ENCODE measurements at regions not wholly inside any gene's neighbourhood (a gene's known extent, or its start where the extent isn't known, plus 50 kb on each side); places are given as distances from the start of the nearest gene placed in this dataset.

DNA sequence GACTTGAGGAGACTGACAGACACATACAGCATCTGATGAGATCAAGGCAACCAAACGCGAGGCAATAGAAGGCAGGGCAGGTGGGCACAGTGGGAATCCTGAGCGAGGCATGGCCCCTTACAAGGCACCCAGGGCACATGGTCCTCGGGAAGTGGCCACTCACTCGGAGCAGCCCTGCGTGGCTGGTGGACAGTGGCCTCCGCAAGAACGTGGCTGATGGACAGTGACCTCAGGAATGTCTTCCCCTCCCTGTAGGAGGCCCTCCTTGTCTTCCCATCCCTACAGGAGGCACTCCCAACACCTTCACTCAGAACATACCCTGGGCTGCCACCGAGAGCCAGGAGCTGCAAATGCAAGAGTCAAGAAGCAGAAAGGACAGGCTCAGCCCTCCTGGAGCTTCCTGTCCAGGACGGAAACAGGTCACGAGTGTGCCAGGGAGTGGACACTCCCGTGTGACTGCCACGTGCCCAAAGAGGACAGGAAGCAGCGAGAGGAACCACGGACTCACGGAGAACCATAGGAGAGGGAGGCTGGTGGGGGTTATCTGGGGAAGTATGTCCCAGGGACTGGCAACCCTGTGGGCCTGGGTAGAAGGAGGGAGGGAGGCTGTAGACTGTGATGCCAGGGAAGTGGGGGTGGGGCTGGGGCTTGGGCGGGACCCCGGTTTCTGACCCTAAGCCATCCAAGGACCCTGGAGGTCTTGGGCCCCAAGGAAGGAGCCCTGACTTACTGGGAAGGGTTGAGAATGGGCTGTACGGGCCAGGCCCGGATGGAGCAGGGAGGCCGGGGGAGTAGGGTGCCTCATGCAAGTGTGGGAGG lies 321.9 kb upstream of the IRX4 start:
- TF ChIP-seq, protein P1, sequence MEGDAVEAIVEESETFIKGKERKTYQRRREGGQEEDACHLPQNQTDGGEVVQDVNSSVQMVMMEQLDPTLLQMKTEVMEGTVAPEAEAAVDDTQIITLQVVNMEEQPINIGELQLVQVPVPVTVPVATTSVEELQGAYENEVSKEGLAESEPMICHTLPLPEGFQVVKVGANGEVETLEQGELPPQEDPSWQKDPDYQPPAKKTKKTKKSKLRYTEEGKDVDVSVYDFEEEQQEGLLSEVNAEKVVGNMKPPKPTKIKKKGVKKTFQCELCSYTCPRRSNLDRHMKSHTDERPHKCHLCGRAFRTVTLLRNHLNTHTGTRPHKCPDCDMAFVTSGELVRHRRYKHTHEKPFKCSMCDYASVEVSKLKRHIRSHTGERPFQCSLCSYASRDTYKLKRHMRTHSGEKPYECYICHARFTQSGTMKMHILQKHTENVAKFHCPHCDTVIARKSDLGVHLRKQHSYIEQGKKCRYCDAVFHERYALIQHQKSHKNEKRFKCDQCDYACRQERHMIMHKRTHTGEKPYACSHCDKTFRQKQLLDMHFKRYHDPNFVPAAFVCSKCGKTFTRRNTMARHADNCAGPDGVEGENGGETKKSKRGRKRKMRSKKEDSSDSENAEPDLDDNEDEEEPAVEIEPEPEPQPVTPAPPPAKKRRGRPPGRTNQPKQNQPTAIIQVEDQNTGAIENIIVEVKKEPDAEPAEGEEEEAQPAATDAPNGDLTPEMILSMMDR (IDR thresholded peaks at IDR 0.05; ENCODE audit: extremely low read depth, missing control alignments): no peak
- DNase-seq (ENCODE audit: low spot score): no peak

DNA sequence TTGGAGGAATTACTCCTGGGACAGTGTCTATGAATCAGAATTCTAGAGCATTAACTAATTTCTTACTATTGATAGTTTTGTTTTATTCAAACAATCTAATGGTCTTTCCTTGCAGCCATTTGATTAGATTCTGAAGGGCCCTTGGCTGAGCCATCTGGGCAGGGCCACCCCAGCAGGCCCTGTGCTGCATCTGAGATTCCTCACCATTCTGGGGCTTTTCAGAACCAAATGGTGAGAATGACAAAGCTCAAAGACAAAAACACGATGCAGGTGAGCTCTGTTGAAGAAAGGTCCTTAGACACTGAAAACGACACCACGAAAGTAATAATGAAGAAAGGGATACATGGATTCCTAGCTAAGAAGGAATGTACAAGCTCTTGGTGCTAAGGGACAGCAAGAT lies 321.0 kb upstream of the IRX4 start:
- TF ChIP-seq, protein P1 (IDR thresholded peaks at IDR 0.05; ENCODE audit: extremely low read depth, missing control alignments): no peak
- DNase-seq (ENCODE audit: low spot score): no peak

DNA sequence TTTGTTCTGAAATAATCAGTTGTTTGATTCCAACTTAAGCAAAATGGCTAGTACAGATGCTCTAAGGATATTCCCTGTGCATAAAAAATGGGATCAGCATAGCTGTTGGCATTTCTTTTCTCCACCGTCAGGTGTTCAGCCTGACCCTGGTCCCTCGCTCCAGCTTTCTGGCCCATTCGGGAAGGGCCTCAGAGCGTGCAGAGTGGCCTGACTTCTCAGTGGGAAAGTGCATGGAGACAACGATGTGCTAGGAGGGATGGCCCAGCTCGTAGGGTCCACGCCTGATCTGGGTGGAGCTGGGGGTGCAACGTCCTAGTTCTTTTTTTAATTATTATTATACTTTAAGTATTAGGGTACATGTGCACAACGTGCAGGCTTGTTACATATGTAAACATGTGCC lies 319.1 kb upstream of the IRX4 start:
- TF ChIP-seq, protein P1 (IDR thresholded peaks at IDR 0.05; ENCODE audit: extremely low read depth, missing control alignments): no peak
- no peak for DNase-seq (ENCODE audit: low spot score)

DNA sequence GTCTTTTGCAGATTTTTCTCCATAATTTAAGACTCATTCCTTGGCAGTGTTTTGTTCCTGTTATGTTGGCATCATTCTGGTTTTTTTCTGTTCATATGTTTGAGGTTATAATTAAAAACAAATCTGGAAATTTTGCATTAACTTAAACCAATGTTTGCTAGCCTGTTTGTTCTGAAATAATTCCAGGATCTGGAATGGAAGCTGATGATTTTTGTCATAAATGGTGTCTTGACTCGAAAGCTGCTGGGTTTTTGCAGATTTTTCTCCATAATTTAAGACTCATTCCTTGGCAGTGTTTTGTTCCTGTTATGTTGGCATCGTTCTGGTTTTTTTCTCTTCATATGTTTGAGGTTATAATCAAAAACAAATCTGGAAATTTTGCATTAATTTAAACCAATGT lies 318.7 kb upstream of the IRX4 start:
- no peak for DNase-seq (ENCODE audit: low spot score)
- TF ChIP-seq, protein P1 (IDR thresholded peaks at IDR 0.05; ENCODE audit: extremely low read depth, missing control alignments): no peak

DNA sequence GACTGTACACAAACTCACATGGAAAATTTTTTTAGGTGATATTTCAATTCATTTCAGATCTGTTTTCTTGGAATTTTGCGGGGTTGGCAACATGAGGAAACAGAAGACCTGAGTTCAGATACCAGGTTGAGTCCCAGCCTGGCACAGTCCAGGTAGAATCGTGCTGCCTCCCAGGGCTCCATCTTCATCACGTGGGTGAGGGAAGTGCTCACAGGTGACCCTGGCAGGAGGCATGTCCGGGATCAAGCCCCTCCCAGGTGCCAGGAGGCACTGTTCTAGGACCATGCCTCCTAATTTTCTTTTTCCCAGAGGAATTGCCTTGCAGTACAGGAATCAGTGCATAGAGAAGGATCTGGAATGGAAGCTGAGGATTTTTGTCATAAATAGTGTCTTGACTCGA lies 318.3 kb upstream of the IRX4 start:
- DNase-seq (ENCODE audit: low spot score): no peak
- TF ChIP-seq, protein P1 (IDR thresholded peaks at IDR 0.05; ENCODE audit: extremely low read depth, missing control alignments): no peak

DNA sequence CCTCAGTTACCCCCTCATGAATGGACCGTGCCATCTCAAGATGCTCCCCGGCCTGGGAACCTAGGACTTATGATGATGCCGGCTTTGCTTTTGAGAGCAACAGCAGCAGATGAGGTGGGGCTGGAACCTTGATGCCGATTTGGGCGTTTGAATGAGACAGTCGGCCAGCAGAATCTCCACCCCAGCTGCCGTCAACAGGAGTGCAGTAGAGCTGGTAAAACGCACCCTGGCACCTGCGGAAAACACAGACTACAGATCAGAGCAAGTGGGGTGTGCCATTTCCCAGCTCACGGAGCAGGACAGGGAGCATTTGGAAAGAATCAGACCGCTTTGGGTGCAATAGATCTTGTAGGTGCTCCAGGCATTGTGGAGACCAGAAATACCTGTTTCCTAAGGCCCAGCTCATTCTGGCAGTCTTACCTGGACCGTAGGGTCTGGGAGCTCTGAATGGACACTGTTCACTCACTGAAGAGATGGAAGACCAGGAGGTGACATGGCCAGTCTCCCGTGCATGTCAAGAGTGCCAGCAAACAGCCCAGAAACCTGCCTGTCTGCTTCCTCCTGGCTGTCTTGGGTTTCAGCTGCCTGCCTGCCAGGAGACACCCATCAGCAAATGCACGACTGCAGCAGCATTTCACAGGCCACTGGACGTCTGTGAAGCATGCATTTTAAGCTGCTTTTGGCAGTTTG lies 317.7 kb upstream of the IRX4 start:
- no peak for DNase-seq (ENCODE audit: low spot score)
- TF ChIP-seq, protein P1 (IDR thresholded peaks at IDR 0.05; ENCODE audit: extremely low read depth, missing control alignments): no peak

DNA sequence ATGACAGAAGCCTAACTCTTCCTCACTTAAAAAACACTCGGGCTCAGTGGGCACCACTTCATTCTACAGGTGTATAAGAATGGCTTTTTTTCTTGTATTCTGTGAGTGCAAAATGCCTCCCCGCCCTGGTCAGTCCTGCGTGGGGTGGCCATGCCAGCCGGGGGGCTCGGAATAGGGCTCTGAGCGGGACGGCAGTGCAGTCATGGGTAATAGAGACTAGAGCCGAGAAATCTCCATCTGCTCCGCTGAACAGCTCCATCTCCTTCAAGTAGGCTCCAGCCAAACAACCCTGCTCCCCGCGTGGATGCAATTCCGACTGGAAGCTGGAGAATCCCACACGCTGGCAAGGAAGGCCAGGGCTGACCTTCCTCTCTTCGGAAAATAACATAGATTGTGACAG lies 317.0 kb upstream of the IRX4 start:
- no peak for DNase-seq (ENCODE audit: low spot score)
- TF ChIP-seq, protein P1 (IDR thresholded peaks at IDR 0.05; ENCODE audit: extremely low read depth, missing control alignments): no peak

Data from GM20000 (cell line).